Small intestine (tissue), 7 donors: ENCODE measurements at regions not wholly inside any gene's neighbourhood (a gene's known extent, or its start where the extent isn't known, plus 50 kb on each side); places are given as distances from the start of the nearest gene placed in this dataset.

Experiments used
- DNase-seq, 2 donors: peaks; one replicate each; pipeline versions ENCODE4 v3.0.0 to v3.0.0-alpha.2; 2013
- FAIRE-seq: peaks from 2 replicates; lab custom pipeline; 2012; peaks lifted over from hg19 to GRCh38; lab: Jason Lieb, UNC
- H3K27ac ChIP-seq, 3 donors: one replicate each; pipeline ENCODE4 v1.5.1; 2013; ENCODE audit warnings: low read length in 2 of 3, mild to moderate bottlenecking in 2 of 3, control low read depth in 1 of 3, inconsistent platforms in 1 of 3, low read depth in 1 of 3, moderate library complexity in 1 of 3
- H3K27me3 ChIP-seq, 3 donors: one replicate each; pipeline ENCODE4 v1.6.1; 2013; ENCODE audit warnings: low read length in 3 of 3, inconsistent platforms in 1 of 3; ENCODE audit not compliant: control insufficient read depth in 3 of 3, insufficient read depth in 3 of 3
- H3K36me3 ChIP-seq, 3 donors: one replicate each; pipeline ENCODE4 v1.6.1; 2013; ENCODE audit warnings: low read length in 3 of 3, inconsistent platforms in 1 of 3, low read depth in 1 of 3, mild to moderate bottlenecking in 1 of 3, moderate library complexity in 1 of 3; ENCODE audit not compliant: control insufficient read depth in 3 of 3, insufficient read depth in 2 of 3
- H3K4me1 ChIP-seq, 3 donors: one replicate each; pipeline ENCODE4 v1.6.1; 2013; ENCODE audit warnings: low read length in 2 of 3, inconsistent platforms in 1 of 3, low read depth in 1 of 3, mild to moderate bottlenecking in 1 of 3, moderate library complexity in 1 of 3; ENCODE audit not compliant: control insufficient read depth in 3 of 3, insufficient read depth in 2 of 3
- H3K4me3 ChIP-seq, 3 donors: one replicate each; pipeline ENCODE4 v1.5.1; 2013; ENCODE audit warnings: low read length in 3 of 3, control low read depth in 1 of 3, inconsistent platforms in 1 of 3, low read depth in 1 of 3, mild to moderate bottlenecking in 1 of 3, moderate library complexity in 1 of 3
- H3K9me3 ChIP-seq, 2 donors: one replicate each; pipeline ENCODE4 v1.6.1; 2013; ENCODE audit warnings: low read depth in 1 of 2, low read length in 1 of 2; ENCODE audit not compliant: control insufficient read depth in 2 of 2, insufficient read depth in 1 of 2
- WGBS, 3 donors: extraction: QIAGEN DNeasy Blood & Tissue Kit; methylation state at CpG; one replicate each; pipeline ENCODE4 v1.1.7; 2013; 5-methylcytosine and 5-hydroxymethylcytosine counted together
- donor health status: healthy with polysubstance abuse.
- donor health status: control.
- donor health status: control.
- donor health status: Bipolar disorder and iron deficiency.
- donor health status: healthy.

DNA sequence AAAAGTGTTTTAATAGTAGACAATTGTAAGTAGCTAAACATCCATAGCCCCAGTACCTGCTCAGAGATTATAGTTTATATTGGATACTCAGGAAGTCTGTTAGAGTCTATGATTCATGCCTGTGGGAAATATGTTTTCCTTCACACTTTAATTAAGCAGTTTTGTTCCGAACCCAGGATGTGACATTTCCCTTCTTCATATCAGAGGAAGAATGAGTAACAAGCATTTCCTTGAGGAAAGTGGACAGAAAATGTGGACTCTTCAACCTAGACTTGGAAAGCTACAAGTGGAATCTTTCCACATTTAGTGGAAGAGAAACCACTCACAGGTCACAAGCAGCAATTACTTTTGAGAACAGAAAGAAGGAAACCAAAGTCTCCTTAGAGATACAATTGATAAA is 419.4 kb downstream of the C4orf33 start:
- no peak overlapping the region for H3K27ac ChIP-seq
- H3K36me3 ChIP-seq = no peaks in the 10 kb centered on the region
- H3K4me3 ChIP-seq = no peak overlapping the region
- DNase-seq (peak in 1 of 2 donors; percentile 1), FAIRE-seq (no peak)
- H3K9me3 ChIP-seq = no peaks in the 10 kb centered on the region
- 50 to 75% (median 72%) methylated on average over 1 of the region's 1 CpG for WGBS, 3 donors
- H3K27me3 ChIP-seq = no peaks in the 10 kb centered on the region
- H3K4me1 ChIP-seq = no peaks in the 10 kb centered on the region

DNA sequence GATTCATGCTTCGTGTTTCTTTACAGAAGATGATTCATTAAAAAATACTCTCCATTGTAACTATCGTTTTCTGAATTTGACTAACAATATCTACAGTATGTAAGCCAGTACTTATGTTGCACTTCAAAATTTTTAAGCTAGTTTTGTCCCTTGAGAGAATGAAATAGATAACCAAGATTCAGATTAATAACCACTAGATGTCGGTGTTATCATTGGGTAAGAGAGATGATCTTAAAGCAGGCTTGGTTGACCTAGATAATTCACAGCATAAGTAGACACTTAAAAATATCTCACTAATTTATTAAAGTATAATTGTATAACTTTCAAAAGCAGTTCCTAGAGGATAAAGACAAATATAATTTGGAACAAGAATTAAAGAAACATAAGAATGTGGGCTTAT is 430.9 kb downstream of the C4orf33 start:
- DNase-seq (no peak), FAIRE-seq (no peak)
- H3K4me1 ChIP-seq = no peaks in the 10 kb centered on the region
- H3K36me3 ChIP-seq = no peaks in the 10 kb centered on the region
- H3K4me3 ChIP-seq = no peak overlapping the region
- no peaks in the 10 kb centered on the region for H3K27me3 ChIP-seq
- WGBS, 3 donors = 62 to 65% (median 65%) methylated on average over 3 of the region's 3 CpGs
- no peaks in the 10 kb centered on the region for H3K9me3 ChIP-seq
- no peak overlapping the region for H3K27ac ChIP-seq

DNA sequence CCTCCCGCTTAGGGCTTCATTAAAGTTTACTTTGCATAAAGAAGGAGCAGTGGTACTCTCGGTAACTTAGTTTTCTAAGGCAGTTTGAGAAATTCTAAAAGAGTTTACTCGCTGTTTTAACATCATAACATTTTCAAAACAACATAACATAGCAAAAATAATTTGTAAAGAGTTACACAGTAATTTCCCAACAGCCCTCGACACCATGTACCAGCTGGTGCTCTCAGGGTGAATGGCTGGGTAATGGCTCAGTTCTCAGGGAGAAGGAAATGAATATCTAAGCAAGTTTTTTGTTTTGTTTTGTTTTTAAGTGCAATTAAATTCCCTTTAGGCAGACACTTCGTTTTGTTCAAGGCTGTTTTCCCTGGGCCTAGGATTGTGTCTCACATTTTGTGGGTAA is 435.3 kb downstream of the C4orf33 start:
- Histone ChIP-seq H3K9me3 (no peaks in the 10 kb centered on the region), H3K27me3 (no peaks in the 10 kb centered on the region), H3K36me3 (no peaks in the 10 kb centered on the region), H3K27ac (no peak overlapping the region), H3K4me3 (no peak overlapping the region), H3K4me1 (no peaks in the 10 kb centered on the region)
- DNase-seq (no peak), FAIRE-seq (no peak)
- WGBS, 3 donors = 67 to 70% (median 68%) methylated on average over 5 of the region's 5 CpGs

DNA sequence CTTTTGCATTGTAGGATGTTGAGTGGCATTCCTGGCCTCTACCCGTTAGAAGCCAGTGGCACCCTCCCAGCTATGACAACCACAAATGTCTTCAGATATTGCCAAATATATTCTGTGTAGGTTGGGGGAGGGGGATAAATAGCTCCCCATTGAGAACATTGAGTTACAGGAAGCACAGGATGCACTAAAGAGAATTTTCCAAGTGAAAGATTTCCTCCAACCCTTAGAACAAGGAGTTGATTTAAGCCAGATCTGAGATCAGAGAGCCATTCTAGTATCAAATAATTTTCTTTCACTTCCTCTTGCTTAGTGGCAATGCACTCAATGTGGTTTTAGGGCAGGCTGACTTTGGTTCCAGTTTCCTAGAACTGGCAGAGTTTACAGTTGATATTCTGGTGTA is 436.6 kb downstream of the C4orf33 start:
- H3K27ac ChIP-seq = no peak overlapping the region

DNA sequence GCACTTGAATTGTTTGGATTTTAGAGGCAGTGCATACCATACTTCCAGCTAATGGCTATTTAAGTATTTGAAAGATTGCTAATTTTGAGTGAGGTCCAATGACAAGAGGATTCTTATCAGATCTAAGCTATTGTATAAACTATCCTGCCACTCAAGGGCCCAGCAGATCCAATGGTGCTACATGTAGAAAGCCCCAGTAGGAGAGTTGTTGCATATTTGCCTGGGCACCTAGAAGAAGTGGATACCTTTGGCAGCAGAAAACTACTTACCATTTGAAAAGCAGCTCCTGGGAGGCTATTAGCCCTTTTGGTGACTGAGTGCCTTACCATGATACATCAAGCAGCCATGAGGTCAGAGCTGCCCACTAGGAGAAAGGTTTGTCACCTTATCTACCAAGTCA is 447.3 kb downstream of the C4orf33 start:
- H3K9me3 ChIP-seq = no peaks in the 10 kb centered on the region
- FAIRE-seq = no peak
- H3K27ac ChIP-seq = no peak overlapping the region
- no peaks in the 10 kb centered on the region for H3K36me3 ChIP-seq
- H3K4me3 ChIP-seq = no peak overlapping the region
- DNase-seq = no peak
- H3K4me1 ChIP-seq = no peaks in the 10 kb centered on the region
- H3K27me3 ChIP-seq = no peaks in the 10 kb centered on the region

More for the DNA sequence above, 436.6 kb downstream of the C4orf33 start:
- DNase-seq = no peak
- Histone ChIP-seq H3K4me1 (no peaks in the 10 kb centered on the region), H3K9me3 (no peaks in the 10 kb centered on the region), H3K36me3 (no peaks in the 10 kb centered on the region), H3K27me3 (no peaks in the 10 kb centered on the region), H3K4me3 (no peak overlapping the region)
- WGBS, 3 donors = 56 to 73% (median 70%) methylated on average over 1 of the region's 1 CpG
- FAIRE-seq = no peak

DNA sequence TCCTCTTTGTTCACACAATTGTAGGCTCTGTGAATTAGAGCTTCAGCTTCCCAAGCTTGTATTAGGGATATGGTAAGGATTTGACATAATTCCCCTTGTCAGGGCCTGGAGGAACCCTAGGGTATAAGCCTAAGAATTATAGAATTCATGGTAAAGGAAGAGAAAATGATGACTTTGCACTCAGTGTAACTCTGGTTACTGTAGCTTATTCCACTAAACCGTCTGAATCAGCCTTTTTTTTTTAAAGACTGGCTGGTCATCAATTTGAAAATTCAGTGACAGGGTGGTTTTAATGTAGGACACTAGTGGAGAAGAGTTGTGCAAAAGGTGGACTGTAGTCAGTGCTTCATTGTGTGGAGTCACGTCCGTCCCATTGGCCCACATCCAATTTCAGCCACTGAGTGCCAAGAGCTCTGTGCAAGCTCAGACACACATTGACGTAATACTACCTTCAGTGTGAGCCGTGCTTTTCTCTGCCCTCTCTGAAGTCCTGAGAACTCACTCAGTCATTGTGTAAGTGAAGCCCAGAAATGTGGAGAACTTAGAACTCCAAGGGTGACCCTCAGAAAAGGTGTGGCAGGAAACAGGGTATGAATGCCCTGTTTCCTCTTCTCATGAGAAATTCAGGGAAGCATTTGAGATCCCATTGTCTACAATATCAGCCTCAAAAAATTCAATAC is 449.8 kb downstream of the C4orf33 start:
- H3K27me3 ChIP-seq = no peaks in the 10 kb centered on the region
- no peaks in the 10 kb centered on the region for H3K4me1 ChIP-seq
- 51 to 55% (median 53%) methylated on average over 5 of the region's 5 CpGs for WGBS, 3 donors
- H3K4me3 ChIP-seq = no peak overlapping the region
- peak in 1 of 2 donors; percentile 2 for DNase-seq
- H3K36me3 ChIP-seq = no peaks in the 10 kb centered on the region
- FAIRE-seq = no peak
- H3K9me3 ChIP-seq = no peaks in the 10 kb centered on the region
- no peak overlapping the region for H3K27ac ChIP-seq

DNA sequence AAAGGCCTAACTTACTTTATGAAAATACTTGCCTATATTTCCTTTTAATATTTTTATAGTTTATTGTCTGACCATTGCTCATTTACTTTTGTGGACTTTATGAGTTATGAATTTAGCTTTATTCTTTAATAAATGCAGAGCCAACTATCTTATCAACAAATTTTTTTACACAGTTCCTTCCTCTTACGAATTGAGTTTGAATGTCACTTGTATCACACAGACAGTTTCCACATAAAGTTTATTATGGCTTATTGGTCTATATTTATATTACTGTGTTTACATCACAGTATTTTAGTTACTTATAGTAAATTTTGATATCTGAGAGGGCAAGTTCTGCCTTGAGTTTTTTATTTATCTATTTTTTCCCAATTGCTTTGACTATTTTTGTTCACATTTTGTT is 450.6 kb downstream of the C4orf33 start:
- FAIRE-seq = no peak
- Histone ChIP-seq H3K4me3 (no peak overlapping the region), H3K9me3 (no peaks in the 10 kb centered on the region), H3K27ac (no peak overlapping the region), H3K4me1 (no peaks in the 10 kb centered on the region), H3K36me3 (no peaks in the 10 kb centered on the region), H3K27me3 (no peaks in the 10 kb centered on the region)
- DNase-seq = no peak
- WGBS, 3 donors = 52 to 71% (median 65%) methylated on average over 1 of the region's 1 CpG

DNA sequence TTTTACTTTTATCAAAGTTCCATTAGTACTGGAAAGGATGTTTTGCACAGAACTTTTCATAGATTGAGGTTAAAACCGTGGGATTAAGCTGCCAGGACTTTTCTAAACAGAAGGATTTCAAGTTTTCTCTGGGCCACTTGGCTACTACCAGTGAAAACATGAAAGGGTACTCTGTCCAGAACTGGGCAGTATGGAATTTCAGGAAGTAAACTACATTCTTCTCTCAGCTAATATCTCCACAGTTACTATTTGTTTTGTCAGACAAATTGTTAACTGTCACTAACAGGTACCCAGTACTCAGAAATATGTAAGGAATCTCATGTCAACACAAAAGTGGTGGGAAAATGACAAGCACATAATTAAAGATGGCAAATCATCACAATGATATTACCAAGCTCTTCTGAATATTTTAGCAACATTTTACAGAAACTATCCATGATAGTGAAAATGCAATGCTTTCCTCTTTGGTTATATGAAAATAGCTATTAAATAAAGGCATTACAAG is 454.4 kb downstream of the C4orf33 start:
- FAIRE-seq (no peak), DNase-seq (no peak)
- Histone ChIP-seq H3K4me3 (no peak overlapping the region), H3K36me3 (no peaks in the 10 kb centered on the region), H3K27ac (no peak overlapping the region), H3K27me3 (no peaks in the 10 kb centered on the region), H3K4me1 (no peaks in the 10 kb centered on the region), H3K9me3 (no peaks in the 10 kb centered on the region)
- WGBS, 3 donors = 5 to 20% (median 9%) methylated on average over 1 of the region's 1 CpG

DNA sequence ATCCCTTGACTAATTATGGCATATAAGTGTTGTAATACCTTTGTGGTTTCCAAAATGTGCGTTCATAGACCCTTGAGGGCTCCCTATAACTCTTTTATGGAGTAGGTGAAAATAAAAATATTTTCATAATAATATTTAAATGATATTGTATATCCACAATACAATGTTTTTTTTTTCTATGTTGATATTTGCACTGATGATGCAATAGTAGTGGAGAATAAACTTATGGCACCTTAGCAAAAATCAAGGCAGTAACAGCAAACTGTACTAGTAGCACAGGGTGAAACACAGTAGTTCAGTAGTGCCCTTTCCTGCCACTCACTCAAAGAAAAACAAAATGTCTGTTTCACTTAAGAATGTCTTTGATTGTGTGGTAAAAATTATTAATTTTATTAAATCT is 465.3 kb downstream of the C4orf33 start:
- 14 to 26% (median 17%) methylated on average over 1 of the region's 1 CpG for WGBS, 3 donors

More for the DNA sequence above, 465.3 kb downstream of the C4orf33 start:
- no peaks in the 10 kb centered on the region for H3K36me3 ChIP-seq
- H3K4me3 ChIP-seq = no peak overlapping the region
- no peaks in the 10 kb centered on the region for H3K9me3 ChIP-seq
- no peaks in the 10 kb centered on the region for H3K27me3 ChIP-seq
- no peak overlapping the region for H3K27ac ChIP-seq
- no peak for DNase-seq
- FAIRE-seq = no peak
- no peaks in the 10 kb centered on the region for H3K4me1 ChIP-seq
